ENCODE measurements at regions not wholly inside any gene's neighbourhood (a gene's known extent, or its start where the extent isn't known, plus 50 kb on each side); places are given as distances from the start of the nearest gene placed in this dataset.

- TF ChIP-seq POLR2AphosphoS5 (IDR thresholded peaks at IDR 0.05; ENCODE audit: low read depth, low read length) (no peak), POLR2A (IDR thresholded peaks at IDR 0.05; ENCODE audit: low read depth, low read length) (no peak)
Observed at GRCh38 chr16:86697715-86698114, 119.4 kb downstream of the FOXL1 start.

Measured in GM12892 (cell line).